GM10847 (cell line): ENCODE measurements at regions not wholly inside any gene's neighbourhood (a gene's known extent, or its start where the extent isn't known, plus 50 kb on each side); places are given as distances from the start of the nearest gene placed in this dataset.

Source experiments
- POLR2A ChIP-seq: IDR thresholded peaks from 2 replicates; pipeline ENCODE4 v1.6.1; 2011; ENCODE audit not compliant: insufficient read length; ENCODE audit errors: extremely low read depth

DNA sequence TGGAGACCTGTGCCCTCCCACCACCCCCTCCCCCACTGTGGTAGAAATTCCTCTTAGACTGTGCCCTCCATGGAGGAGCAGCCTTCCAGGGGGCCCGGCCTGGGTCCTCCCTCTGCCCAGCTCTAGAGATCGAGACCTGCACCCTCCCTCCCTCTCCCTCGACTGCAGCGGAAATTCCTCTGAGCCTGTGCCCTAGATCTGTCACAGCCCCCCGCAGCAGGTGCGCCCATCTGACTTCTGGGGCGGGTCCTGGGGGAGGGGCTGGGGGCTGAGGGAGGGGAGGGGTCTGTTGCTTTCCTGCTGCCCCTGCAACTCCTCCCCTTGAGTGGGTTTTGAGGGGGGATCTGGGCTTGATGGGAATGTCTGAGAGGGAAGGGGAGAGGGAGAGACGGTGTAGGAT is 177.8 kb upstream of the GSE1 start:
- TF ChIP-seq POLR2A: no peak

DNA sequence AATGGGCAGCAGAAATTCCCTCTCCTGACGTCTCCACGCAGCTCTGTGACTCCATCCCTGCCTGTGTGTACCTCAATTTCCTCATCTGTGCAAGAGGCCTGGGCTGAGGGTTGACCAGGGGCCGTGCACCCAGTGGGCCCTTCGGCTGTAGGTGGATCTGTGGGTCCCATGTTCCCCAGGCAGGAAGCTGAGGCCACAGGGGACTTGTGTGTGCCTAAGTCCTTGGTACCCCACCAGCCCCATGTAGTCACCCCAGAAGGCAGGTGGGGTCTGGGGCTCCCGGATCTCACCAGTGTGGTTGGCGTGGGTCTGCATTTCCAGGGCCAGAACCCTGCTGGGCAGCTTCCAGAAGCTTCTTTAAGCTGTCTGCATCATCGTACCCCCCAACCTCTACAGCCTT is 177.4 kb upstream of the GSE1 start:
- TF ChIP-seq POLR2A: no peak

DNA sequence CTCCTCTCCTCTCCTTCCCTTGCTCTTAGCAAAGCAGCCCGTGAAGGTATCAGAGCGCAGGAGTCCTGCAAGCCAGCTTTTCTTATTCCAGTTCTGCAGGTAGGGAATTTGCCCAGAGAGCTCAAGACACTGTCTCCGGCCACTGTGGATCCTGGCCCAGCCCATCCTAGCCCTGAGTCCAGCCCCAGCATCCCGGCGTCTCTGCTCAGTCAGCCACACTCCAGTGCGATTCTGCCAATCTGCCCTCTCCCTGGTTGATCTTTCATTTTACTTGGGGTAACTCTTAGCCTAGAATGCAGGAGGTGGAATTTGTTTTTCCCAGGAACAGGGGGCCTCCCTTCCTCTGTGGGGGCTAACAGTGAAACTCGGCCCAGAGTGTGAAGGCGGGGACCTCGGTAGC is 176.9 kb upstream of the GSE1 start:
- no peak for TF ChIP-seq POLR2A

DNA sequence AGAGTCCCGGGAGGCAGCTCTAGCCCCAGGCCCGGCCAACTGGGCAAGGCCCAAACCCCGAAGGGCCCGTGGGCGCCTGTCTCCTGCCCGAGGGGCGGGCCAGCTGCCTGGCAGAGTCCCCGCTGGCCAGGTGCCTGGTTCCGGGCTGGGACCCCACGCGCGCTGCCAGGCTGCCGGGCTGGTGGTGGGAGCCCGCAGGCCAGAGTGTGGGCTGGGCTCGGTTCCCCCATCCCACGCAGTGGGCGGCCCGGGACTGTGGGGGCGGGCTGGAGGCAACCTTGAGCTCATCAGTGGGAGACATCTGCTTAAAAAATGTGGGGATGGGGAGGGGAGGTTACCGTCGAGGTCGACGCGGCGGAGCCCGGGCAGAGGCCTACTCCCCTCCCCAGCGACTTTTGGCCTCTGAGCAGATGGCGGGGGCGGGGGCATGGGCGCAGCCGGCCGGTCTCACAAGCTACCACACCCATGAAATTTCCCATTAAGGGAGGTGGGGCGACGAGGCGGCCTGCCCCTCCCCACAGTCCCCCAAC is 176.4 kb upstream of the GSE1 start:
- TF ChIP-seq POLR2A: no peak

DNA sequence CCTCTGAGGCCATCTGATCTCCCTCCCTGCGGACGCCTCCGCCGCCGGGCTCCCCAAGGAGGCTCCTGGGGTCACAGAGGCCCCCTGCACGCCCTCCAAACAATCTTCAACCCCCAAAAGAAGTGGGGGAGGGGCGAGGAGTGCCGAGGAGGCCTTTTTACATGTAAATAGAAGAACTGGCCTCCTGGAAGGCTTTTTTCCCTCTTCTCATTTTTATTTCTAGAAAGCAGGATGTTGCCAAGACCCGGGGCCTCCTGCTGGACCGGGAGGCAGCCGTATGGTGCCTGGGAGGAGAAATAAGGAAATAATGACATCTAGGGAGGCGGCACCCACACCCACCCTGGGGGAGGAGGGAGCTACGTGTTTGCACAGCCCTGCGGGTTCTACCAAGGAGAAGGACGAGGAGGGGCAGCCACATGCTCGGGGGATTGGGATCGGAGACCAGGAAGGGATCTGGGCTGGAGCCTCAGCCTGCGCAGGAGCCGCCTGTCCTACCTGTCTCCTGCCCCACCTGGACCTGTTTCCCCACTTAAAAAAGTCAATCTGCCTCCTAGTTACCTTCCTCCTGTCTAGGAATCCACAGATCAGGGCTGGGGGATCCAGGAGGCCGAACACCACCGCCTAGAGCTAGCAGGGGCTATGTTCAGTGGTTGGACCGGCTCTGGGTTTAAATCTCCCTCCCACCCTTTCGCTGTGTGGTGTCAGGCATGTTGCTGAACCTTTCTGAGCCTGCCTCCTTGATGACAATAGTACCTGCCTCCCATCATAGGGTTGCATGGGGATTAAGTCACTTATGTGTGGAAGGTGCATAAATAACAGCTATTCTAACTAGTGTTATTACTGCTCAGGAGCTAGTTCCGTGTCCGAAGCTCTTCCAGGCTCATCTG is 175.7 kb upstream of the GSE1 start:
- TF ChIP-seq POLR2A: no peak

DNA sequence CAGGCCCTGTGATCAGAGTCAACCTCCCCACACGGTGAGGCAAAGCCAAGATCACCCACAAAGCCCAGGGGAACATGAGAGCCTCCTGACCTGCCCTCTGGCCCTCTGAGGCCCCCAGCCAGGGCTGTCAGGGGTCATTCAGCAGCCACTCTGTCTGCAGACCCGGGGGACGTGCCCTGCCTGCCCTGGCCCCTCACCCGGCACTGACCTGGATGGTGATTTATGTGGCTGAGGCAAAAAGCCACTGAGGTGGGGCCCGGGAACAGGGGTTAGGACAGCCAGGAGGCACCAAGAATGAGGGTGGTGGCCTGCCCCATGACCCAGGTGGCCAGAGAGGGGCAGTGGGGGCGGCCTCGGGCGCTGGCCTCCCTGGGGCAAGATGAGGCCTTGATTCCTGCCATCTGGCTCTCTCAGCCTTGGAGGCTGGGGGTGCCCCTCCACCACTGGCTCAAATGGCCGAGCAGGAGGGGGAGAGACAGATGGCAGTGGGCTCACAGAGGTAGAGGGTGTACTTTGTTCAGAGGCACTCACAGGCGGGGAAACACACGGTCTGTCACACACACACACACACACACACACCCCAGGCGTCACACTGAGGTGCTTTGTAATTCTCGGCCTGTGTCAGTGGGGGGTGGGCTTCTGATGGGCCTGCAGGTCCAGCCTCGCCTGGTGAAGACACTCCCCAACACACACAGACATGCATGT is 174.0 kb upstream of the GSE1 start:
- TF ChIP-seq POLR2A: no peak

DNA sequence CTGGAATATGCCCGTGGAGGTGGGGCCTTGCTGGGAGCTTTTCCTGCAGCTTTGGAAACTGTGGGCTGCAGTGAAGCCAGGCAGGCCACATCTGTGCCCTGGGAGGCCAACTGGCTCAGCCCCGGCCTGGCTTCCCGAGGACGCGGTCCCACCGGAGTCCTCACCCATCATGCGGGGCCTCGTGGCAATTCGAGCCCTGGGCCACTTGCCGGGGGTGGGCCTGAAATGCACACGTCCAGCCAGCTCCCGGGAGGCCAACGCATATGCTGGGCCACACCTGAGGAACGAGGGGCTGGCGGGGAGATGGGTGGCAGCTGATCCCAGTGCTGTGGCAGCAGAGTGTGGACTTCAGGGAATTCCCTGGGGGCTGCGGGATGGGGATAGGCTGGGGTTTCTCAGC is 172.4 kb upstream of the GSE1 start:
- no peak for TF ChIP-seq POLR2A

DNA sequence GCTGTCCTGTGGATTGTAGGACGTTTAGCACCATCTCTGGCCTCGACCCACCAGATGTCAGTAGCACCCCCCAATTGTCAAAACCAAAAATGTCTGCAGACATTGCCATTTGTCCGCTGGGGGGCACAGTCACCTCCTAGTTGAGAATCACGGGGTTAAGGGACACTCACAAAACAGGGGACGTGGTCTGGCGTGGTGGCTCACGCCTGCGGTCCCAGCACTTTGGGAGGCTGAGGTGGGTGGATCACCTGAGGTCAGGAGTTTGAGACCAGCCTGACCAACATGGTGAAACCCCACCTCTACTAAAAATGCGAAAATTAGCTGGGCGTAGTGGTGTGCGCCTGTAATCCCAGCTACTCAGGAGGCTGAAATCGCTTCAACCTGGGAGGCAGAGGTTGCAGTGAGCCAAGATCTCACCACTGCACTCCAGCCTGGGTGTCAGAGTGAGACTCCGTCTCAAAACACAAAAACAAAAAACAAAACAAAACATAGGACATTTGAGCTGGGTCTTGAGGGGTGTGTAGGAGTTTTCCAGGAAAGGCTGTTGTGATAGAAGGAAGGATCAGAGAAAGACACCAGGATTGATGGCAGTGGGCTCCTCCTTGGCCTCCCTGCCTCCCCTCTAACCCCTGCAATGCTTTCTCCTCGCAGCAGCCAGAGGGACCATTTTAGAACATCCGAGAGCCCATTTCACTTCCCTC is 171.8 kb upstream of the GSE1 start:
- TF ChIP-seq POLR2A: no peak

DNA sequence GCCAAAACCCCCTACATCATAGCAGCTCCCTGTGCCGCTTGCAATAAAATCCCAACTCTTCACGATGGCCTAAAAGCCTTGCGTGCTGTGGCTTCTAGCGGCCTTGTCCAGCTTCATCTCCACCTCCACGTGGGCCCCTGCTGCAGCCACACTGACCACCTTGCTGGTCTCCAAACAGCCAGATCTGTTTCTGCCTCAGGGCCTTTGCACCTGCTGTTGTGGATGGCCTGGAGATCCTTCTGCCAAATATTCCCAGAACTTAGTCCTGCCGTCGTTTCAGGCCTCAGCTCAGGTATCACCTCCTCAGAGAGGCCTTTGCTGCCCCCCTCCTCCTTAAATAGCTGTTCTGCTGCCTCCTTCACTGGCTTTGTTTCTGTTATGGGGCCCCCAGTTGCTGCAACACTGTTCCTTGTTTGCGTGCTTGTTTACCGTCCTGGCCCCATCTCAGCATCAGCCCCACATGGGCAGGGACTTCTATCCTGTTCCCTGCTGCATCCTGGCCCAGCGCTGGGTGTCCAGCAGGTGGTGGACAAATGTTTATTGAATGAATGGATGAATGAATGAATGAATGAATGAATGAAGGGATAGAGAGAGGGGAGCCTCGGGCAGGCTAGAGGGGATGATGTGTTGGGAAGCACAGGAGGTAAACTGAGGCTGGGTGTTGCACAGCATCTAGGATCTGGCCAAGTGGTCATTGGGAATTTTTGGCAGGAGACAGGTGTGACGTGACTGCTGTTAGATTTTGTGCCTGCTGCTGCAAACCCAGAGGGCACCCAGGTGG is 171.0 kb upstream of the GSE1 start:
- no peak for TF ChIP-seq POLR2A

DNA sequence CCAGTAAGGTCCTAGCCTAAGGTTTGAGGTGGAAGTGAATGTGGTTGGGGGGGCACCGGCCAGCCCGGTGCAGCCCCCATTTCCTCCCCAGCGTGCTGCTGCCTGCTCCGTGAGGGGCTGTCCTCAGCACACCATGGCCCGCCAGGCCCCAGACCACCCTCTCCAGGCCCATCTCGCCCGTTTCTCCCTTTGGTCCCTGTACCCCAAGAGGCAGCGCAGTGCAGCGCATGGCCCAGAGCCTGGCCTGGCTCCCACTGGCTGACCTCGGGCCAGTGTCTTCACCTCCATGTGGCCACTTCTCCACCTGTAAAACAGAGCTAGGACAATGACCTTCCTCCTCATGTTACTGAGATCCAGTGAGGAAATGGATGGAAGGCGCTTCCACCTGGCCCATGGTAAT is 170.0 kb upstream of the GSE1 start:
- no peak for TF ChIP-seq POLR2A

DNA sequence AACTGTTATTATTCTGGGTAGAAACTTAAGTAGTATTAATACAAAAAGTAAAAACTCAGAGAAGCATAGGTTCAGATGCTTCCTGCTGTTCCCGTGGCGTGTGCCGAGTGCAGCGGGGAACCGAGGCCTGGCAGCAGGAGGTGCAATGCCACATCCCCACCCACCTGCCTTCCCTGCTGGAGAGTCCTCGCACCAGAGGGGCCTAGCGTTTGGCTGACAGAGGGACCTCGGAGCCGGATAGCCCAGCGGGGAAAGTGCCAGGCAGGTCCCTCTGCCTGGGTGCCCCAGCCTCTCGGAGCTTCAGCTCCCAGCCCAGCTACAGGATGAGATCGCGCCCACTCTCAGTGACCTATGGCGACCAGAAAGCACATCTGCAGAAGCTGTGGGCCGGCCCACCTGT is 169.6 kb upstream of the GSE1 start:
- TF ChIP-seq POLR2A: no peak

DNA sequence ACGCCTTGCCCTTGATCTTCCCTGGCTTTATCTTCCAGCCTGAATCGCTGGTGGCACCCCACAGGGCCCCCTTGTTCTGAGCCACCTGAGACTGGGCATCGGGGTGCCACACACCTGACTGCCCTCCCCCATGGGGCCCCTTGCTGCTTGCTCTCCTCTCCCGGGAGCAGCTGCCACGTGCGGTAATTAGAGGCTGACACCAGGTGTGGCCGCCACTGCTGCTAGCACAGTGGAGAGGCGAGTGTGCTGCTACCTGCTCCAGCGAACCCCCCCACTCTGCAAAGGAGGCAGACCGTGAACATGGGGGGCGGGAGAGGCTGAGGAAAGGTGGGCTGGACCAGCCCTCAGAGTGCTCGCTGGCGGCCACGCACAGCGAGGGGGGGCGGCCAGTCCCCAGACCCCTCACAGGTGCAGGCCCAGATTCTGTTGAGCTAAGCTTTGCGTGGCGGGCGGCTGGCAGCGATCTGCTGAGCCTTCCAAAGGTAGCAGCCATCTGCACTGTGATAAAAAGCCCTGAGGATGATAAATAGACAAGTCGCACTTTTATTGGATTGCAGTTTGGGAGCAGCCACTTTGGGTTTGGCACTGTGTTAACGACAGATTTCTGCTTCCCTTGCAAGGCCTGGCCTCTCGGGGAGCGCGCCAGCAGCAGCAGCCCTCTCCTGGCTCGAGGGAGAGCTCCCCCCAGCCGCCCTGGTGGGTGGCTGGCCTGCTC is 167.9 kb upstream of the GSE1 start:
- no peak for TF ChIP-seq POLR2A

DNA sequence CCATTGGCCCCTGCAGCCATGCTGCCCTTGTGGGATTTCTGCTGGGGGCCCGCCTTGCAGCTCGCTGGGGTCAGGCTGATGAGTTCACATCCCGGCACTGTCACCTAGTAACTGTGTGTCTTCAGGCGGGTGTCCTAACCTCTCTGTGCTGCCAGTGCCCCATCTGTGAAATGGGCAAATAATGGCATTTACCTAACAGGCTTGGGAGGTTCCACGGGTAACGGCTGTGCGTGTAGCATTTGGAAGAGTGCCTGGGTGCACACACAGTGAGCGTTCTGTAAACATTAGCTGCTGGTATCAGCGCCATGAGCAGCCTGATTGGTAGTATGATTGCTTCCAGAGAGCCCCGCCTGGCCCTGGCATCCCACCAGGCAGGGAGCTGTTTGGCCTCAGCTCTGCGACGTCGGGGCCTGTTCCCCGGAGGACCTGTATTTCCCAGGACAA is 167.3 kb upstream of the GSE1 start:
- no peak for TF ChIP-seq POLR2A

DNA sequence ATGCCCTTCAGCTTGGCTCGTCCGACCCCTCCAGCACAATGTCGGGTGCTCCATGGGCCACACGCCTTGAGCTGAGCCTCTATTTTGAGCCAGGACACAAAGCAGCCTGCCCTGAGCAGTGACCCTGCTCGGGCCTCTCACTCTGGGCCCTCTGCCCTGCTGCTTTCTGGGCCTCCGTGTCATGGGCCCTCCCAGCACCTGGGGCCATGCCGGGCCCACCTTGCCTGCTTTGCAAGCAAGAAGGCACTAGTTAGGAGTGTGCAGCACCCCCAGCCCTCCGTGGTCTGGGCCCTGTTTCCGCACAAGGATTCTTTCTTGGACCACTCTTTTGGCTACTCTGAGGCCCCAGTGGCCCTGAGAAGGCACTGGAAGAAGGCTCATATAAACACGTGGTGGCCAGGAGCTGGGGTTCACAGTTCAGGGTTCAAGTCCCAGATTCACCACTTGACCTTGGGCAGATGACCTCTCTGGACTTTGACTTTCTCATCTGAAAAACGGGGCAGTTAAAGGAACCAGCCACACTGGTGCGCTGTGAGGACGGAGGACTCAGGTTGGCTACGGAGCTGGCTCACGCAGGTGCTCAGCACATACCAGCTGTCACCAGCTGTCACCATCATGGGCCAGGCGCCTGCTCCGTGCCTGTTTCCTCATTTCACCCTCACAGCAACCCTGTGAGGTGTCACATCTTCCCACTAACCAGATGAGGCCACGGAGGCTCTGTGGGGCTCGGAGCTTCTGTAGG is 166.0 kb upstream of the GSE1 start:
- TF ChIP-seq POLR2A: no peak

DNA sequence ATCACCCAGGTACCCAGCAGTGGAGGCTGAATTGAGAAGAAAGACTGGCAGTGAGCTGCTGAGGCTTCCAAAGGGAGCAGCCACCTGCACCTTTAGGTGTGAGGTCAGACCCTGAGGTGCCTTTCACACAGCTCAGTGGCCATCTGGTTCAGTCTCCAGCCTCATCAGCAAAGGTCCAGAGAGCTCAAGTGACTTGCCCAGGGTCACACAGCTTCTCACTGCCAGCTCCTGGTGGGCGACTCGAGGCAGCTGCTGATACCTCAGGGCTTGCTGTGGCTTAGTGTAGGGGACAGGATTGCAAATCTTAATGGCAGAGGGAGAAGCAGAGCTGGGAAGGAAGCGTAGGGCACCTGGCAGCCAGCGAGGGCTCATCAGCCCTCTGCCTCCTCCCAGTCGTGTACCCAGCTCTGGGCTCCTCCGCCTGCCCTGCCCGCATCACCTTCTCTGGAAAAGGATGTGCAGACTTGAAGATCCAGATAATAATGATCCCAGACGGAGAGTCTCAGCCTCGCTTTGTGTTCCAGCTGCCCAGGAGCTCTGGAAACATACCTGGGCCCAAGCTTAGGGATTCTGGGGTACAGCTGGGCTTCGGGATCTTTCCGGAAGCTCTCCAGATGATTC is 165.3 kb upstream of the GSE1 start:
- no peak for TF ChIP-seq POLR2A
